ENCODE measurements at regions not wholly inside any gene's neighbourhood (a gene's known extent, or its start where the extent isn't known, plus 50 kb on each side); places are given as distances from the start of the nearest gene placed in this dataset.
A peak's percentile ranks its signal among the peaks of the same experiment; 100 is the strongest.

- peak overlapping the region in 1 of 2 donors; percentile 84 for H3K27ac Mint-ChIP-seq
- no peaks in the 10 kb centered on the region for H3K9me3 Mint-ChIP-seq
- peaks cover 7 to 9% of the 10 kb centered on the region in 2 donors for H3K4me1 Mint-ChIP-seq (ENCODE audit: low read depth in 2 of 2)
- DNase-seq (peak; percentile 21 to 46 (median 27)), ATAC-seq (replicated peaks) (peak; percentile 91)
- H3K36me3 Mint-ChIP-seq (ENCODE audit: insufficient read depth) = no peaks in the 10 kb centered on the region
- H3K4me3 Mint-ChIP-seq = peak overlapping the region in 1 of 2 donors; percentile 23
- peaks cover 4 to 7% of the 10 kb centered on the region in 2 donors for H3K27me3 Mint-ChIP-seq
These were observed 113.0 kb downstream of the DTHD1 start for GRCh38 chr4:36394352-36394903.

DNA sequence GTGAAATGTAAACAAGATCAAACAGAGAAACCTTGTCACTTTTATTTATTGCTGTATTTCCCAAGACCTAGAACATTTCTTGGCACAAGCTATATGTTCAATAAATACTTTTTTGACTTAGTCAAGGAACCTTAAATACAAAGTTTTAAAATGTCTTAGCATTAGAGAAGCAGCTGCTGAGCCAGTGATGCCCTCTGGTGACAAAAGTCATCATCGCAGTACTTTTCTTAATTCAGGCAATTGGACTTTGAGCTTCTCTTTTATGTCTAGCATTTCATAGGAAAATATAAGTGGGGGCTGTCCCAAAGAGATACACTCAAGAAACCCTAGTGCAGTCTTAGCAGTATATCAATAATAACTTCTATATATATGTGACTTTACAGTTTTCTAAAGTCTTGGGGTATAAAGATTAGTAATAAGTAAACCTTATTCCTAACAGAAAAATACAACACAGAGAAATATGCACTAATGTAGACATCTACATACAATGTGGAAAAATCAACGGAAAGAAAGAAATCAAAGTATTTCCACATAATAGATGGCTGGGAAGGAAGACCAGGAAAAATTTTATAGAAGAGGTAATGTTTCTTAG, 118.4 kb downstream of the DTHD1 start:
- Mint-ChIP-seq H3K4me3 (no peak overlapping the region), H3K9me3 (no peaks in the 10 kb centered on the region), H3K36me3 (ENCODE audit: insufficient read depth) (no peaks in the 10 kb centered on the region), H3K27ac (no peak overlapping the region), H3K27me3 (peaks cover 0 to 6% of the 10 kb centered on the region in 2 donors), H3K4me1 (ENCODE audit: low read depth in 2 of 2) (no peaks in the 10 kb centered on the region)
- peak; percentile 69 for ATAC-seq (replicated peaks)
- peak; percentile 46 to 63 (median 48) for DNase-seq

DNA sequence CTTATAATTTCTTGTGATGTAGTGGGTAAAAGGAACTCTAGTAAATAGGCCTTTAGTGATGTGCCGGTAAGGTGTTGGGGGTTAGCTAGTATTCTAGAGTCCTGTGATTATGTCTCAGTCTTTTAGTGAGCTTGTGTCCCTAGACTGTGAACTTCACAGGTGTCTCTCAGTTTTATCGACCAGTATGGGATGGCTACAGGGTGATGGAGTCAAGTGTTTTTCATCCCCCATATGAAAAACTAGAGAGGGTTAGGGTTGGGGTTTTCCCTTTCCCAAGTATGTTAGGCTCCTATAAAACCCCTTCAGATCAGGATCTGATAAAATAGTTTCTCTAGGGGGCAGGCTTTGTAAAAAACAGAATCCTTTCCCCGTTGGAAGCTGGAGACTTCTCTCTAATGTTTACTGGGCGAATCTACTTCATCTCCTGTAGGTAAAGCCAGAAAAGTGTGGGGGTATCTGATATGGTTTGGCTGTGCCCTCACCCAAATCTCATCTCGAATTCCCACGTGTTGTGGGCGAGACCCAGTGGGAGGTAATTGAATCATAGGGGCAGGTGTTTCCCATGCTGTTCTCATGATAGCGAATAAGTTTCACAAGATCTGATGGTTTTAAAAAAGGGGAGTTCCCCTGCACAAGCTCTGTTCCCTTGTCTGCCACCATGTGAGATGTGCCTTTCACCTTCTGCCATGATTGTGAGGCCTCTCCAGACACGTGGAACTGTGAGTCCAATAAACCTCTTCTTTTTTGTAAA, 120.8 kb downstream of the DTHD1 start:
- no peaks in the 10 kb centered on the region for H3K9me3 Mint-ChIP-seq
- no peak overlapping the region for H3K27ac Mint-ChIP-seq
- no peaks in the 10 kb centered on the region for H3K36me3 Mint-ChIP-seq (ENCODE audit: insufficient read depth)
- H3K4me1 Mint-ChIP-seq (ENCODE audit: low read depth in 2 of 2) = no peaks in the 10 kb centered on the region
- ATAC-seq (replicated peaks) (no peak), DNase-seq (no peak)
- H3K27me3 Mint-ChIP-seq = peaks cover 0 to 7% of the 10 kb centered on the region in 2 donors
- no peak overlapping the region for H3K4me3 Mint-ChIP-seq

DNA sequence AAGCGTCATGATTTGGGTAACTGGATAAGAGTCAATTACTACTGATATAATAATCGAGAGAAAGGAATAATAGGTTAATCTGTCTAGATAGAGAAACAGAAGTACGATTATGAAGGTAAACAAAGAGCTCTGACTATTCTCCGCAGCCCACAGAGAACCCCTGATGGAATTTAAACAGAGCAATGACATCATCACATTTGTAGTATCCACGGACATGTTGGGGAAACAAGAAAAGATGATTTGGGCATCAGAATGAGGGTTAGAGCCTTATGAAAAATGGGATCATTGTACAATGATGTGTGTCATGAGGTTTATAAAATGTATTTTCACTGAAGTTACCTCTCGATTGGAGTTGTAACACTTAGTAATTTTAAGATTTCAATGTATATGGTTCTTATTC, 129.9 kb downstream of the DTHD1 start:
- H3K4me3 Mint-ChIP-seq = no peak overlapping the region
- H3K27ac Mint-ChIP-seq = no peak overlapping the region
- no peak for DNase-seq
- H3K27me3 Mint-ChIP-seq = peaks cover 42 to 46% of the 10 kb centered on the region in 2 donors
- ATAC-seq (replicated peaks) = no peak
- no peaks in the 10 kb centered on the region for H3K9me3 Mint-ChIP-seq
- peaks cover 0 to 4% of the 10 kb centered on the region in 2 donors for H3K4me1 Mint-ChIP-seq (ENCODE audit: low read depth in 2 of 2)
- H3K36me3 Mint-ChIP-seq (ENCODE audit: insufficient read depth) = no peaks in the 10 kb centered on the region

- DNase-seq = no peak
- H3K27me3 Mint-ChIP-seq = peaks cover 41 to 49% of the 10 kb centered on the region in 2 donors
- H3K27ac Mint-ChIP-seq = no peak overlapping the region
- H3K36me3 Mint-ChIP-seq (ENCODE audit: insufficient read depth) = no peaks in the 10 kb centered on the region
- no peak for ATAC-seq (replicated peaks)
- H3K4me3 Mint-ChIP-seq = no peak overlapping the region
- H3K9me3 Mint-ChIP-seq = no peaks in the 10 kb centered on the region
- H3K4me1 Mint-ChIP-seq (ENCODE audit: low read depth in 2 of 2) = peaks cover 0 to 4% of the 10 kb centered on the region in 2 donors
These were observed 132.8 kb downstream of the DTHD1 start for GRCh38 chr4:36414248-36414647.

- Mint-ChIP-seq H3K9me3 (no peaks in the 10 kb centered on the region), H3K36me3 (ENCODE audit: insufficient read depth) (no peaks in the 10 kb centered on the region), H3K27me3 (peaks cover 33 to 39% of the 10 kb centered on the region in 2 donors), H3K27ac (no peak overlapping the region), H3K4me1 (ENCODE audit: low read depth in 2 of 2) (peaks cover 0 to 4% of the 10 kb centered on the region in 2 donors), H3K4me3 (no peak overlapping the region)
- no peak for DNase-seq
- ATAC-seq (replicated peaks) = no peak
These were observed 135.7 kb downstream of the DTHD1 start for GRCh38 chr4:36417146-36417545.

DNA sequence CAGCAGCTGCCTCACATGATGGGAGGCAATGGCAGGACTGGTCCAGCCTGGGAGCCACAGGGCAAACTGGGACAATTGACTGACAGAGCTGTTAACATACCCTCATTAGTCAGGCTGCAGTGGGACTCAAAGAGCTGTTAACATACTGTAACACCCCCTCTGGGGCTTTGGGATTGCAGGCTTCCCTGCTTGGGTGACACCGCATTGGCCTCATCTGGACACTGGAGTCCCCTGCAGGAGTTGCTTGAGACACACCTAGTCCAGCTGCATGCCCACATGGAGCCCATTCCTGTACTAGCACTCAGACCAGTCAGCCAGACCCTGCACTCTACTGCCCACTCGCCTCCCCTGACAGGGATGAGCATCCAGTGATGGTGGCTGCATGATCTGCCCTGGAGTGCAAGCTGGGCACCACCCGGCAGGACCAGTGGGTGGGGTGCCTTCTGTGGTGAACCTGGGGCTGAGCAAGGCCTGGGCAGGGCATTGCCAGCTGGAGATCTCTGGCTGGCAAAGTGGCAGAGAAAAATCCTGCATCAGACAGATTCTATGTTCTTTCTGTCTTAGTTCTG, 138.8 kb downstream of the DTHD1 start:
- Mint-ChIP-seq H3K36me3 (ENCODE audit: insufficient read depth) (no peaks in the 10 kb centered on the region), H3K4me3 (no peak overlapping the region), H3K27ac (no peak overlapping the region), H3K4me1 (ENCODE audit: low read depth in 2 of 2) (no peaks in the 10 kb centered on the region), H3K27me3 (peaks cover 33 to 43% of the 10 kb centered on the region in 2 donors), H3K9me3 (no peaks in the 10 kb centered on the region)
- DNase-seq (no peak), ATAC-seq (replicated peaks) (no peak)

DNA sequence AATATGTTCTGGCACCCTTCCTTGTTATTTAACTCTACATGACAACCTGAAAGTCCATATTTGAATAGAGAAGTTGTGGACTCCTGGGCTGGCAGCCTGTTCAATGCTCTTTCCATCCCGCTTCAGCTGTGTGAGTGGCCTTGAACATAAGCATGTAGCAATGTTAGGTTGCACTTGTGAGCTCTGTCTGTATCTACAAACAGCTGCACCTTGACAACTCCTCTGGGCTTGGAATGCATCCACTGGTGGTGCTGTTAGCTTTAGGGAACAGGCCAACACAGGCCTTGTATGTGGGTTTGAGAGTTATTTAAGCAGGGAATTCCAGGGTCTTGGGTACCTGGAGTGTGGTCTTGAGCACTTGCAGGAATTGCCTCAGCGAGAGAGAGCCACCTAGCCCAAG, 141.2 kb downstream of the DTHD1 start:
- no peak overlapping the region for H3K4me3 Mint-ChIP-seq
- H3K9me3 Mint-ChIP-seq = no peaks in the 10 kb centered on the region
- no peak for DNase-seq
- peaks cover 30 to 52% of the 10 kb centered on the region in 2 donors for H3K27me3 Mint-ChIP-seq
- H3K4me1 Mint-ChIP-seq (ENCODE audit: low read depth in 2 of 2) = no peaks in the 10 kb centered on the region
- H3K27ac Mint-ChIP-seq = no peak overlapping the region
- H3K36me3 Mint-ChIP-seq (ENCODE audit: insufficient read depth) = no peaks in the 10 kb centered on the region
- no peak for ATAC-seq (replicated peaks)

GRCh38 chr4:36426741-36427140, 145.3 kb downstream of the DTHD1 start:
- ATAC-seq (replicated peaks) (no peak), DNase-seq (no peak)
- Mint-ChIP-seq H3K9me3 (no peaks in the 10 kb centered on the region), H3K4me1 (ENCODE audit: low read depth in 2 of 2) (no peaks in the 10 kb centered on the region), H3K27me3 (peaks cover 20 to 49% of the 10 kb centered on the region in 2 donors), H3K4me3 (no peak overlapping the region), H3K36me3 (ENCODE audit: insufficient read depth) (no peaks in the 10 kb centered on the region), H3K27ac (no peak overlapping the region)

DNA sequence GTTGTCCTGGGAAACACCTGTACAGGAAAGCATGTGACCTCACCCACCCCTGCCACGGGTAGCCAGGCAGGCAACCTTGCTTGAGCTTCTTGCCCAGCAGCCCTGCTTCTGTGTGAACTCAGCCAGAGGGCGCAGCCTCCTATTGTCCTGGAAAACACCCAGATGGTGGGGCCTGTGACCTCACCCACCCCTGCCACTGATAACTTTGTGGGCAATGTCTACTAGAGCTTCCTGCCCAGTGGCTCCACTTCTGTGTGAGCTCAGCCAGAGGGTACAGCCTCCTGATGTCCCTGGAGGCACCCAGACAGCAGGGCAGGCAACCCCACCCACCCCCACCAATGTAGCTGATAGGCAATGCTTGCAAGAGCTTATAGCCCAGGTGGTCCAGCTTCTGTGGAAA, 146.3 kb downstream of the DTHD1 start:
- DNase-seq (no peak), ATAC-seq (replicated peaks) (no peak)

GRCh38 chr4:36432586-36432985, 151.2 kb downstream of the DTHD1 start:
- DNase-seq (no peak), ATAC-seq (replicated peaks) (no peak)
- no peak overlapping the region for H3K4me3 Mint-ChIP-seq
- peaks cover 5 to 11% of the 10 kb centered on the region in 2 donors for H3K9me3 Mint-ChIP-seq
- H3K27me3 Mint-ChIP-seq = peaks cover 12 to 31% of the 10 kb centered on the region in 2 donors
- no peaks in the 10 kb centered on the region for H3K36me3 Mint-ChIP-seq (ENCODE audit: insufficient read depth)
- H3K27ac Mint-ChIP-seq = no peak overlapping the region
- no peaks in the 10 kb centered on the region for H3K4me1 Mint-ChIP-seq (ENCODE audit: low read depth in 2 of 2)

More for the DNA sequence above, 146.3 kb downstream of the DTHD1 start:
- Mint-ChIP-seq H3K4me1 (ENCODE audit: low read depth in 2 of 2) (no peaks in the 10 kb centered on the region), H3K27ac (no peak overlapping the region), H3K36me3 (ENCODE audit: insufficient read depth) (no peaks in the 10 kb centered on the region), H3K9me3 (no peaks in the 10 kb centered on the region), H3K4me3 (no peak overlapping the region), H3K27me3 (peaks cover 20 to 47% of the 10 kb centered on the region in 2 donors)

GRCh38 chr4:36439556-36439955, 158.1 kb downstream of the DTHD1 start:
- Mint-ChIP-seq H3K9me3 (peaks cover 8 to 22% of the 10 kb centered on the region in 2 donors), H3K36me3 (ENCODE audit: insufficient read depth) (no peaks in the 10 kb centered on the region), H3K4me1 (ENCODE audit: low read depth in 2 of 2) (no peaks in the 10 kb centered on the region), H3K4me3 (no peak overlapping the region), H3K27ac (no peak overlapping the region), H3K27me3 (peaks cover 21 to 35% of the 10 kb centered on the region in 2 donors)
- no peak for ATAC-seq (replicated peaks)
- no peak for DNase-seq

- Mint-ChIP-seq H3K27ac (no peak overlapping the region), H3K36me3 (ENCODE audit: insufficient read depth) (no peaks in the 10 kb centered on the region), H3K27me3 (peaks cover 37 to 38% of the 10 kb centered on the region in 2 donors), H3K4me3 (no peak overlapping the region), H3K4me1 (ENCODE audit: low read depth in 2 of 2) (no peaks in the 10 kb centered on the region), H3K9me3 (no peaks in the 10 kb centered on the region)
- ATAC-seq (replicated peaks) = no peak
- DNase-seq = no peak
These were observed 164.1 kb downstream of the DTHD1 start for GRCh38 chr4:36445480-36445879.

Measured in effector memory CD8-positive, alpha-beta T cell (primary cell).